HG03469 (cell line): ENCODE measurements at regions not wholly inside any gene's neighbourhood (a gene's known extent, or its start where the extent isn't known, plus 50 kb on each side); places are given as distances from the start of the nearest gene placed in this dataset.

Source experiments
- ATAC-seq: cut with Tn5 transposase; IDR thresholded peaks from one replicate; pipeline ENCODE4 v1.9.1; 2021; ENCODE audit warnings: mild to moderate bottlenecking, moderate library complexity, moderate number of reproducible peaks; ENCODE audit not compliant: unreplicated experiment

DNA sequence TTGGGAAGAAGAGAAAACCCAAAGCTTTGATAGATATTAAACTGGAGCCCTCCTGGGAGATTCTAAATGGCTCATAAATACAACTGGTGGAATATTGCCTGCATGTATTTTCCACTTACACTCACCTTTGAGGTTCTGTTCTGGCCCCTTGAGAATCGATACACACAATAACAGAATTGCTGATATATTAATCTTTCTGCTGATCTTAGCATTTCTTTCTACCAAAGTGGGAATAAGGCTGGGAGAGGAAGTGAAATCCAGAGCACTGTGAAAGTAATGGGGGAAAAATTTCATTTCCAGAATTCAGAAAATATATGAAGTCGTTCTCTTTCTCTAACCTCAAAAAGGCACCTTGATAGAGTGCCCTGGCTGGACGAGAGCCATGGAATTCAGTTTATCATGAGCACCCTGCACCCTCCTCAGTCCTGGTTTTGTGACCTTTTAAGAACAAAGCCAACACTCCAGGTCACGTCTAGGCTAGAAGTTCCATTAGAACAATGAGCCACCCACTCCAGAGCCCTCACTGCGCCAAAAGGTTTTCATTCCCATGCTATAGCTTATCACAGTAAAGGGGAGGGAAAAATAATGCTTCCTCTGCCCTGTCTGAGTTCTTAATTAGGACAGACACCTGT, 244.5 kb downstream of the CD83 start:
- ATAC-seq: no peak

DNA sequence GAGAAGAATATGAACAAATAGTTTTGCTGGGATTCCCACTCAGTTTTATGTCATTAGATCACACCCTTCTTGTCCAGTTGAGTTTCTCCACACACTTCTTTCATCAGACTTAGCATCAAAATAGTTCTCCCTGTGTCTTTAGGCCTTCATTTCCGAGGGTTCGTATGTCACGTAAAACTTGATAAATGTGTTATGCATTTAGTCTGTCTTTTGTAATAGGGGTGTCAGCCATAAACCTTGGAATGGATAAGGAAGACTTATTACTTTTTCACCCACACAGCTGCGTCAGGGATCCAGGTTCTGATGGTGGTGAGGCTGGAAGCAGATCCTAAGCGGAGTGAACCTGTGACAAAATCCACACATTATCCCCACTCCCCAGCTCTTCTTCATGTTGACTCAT, 246.8 kb downstream of the CD83 start:
- no peak for ATAC-seq

- no peak for ATAC-seq
Observed at GRCh38 chr6:14365393-14365792, 247.8 kb downstream of the CD83 start.

DNA sequence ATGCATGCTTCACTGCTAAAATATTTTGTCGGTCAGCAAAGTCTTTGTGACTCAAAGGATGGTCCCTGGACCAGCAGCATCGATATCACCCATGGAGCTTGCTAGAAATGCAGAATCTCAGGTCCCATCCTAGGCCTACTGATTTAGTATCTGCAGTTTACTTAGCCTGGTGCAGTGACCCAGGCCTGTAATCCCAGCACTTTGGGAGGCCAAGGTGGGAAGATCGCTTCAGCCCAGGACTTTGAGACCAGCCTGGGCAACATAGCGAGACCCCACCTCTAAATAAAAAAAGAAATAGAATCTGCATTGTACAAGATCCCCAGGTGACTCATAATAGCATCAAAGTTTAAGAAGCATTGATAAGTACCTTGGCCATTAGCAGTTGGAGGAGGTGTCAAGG, 248.7 kb downstream of the CD83 start:
- ATAC-seq: no peak

GRCh38 chr6:14366872-14367271, 249.3 kb downstream of the CD83 start:
- no peak for ATAC-seq

- no peak for ATAC-seq
Observed at GRCh38 chr6:14367296-14367695, 249.7 kb downstream of the CD83 start.

- ATAC-seq: no peak
Observed at GRCh38 chr6:14369717-14370116, 252.1 kb downstream of the CD83 start.

GRCh38 chr6:14371530-14371929, 254.0 kb downstream of the CD83 start:
- no peak for ATAC-seq

DNA sequence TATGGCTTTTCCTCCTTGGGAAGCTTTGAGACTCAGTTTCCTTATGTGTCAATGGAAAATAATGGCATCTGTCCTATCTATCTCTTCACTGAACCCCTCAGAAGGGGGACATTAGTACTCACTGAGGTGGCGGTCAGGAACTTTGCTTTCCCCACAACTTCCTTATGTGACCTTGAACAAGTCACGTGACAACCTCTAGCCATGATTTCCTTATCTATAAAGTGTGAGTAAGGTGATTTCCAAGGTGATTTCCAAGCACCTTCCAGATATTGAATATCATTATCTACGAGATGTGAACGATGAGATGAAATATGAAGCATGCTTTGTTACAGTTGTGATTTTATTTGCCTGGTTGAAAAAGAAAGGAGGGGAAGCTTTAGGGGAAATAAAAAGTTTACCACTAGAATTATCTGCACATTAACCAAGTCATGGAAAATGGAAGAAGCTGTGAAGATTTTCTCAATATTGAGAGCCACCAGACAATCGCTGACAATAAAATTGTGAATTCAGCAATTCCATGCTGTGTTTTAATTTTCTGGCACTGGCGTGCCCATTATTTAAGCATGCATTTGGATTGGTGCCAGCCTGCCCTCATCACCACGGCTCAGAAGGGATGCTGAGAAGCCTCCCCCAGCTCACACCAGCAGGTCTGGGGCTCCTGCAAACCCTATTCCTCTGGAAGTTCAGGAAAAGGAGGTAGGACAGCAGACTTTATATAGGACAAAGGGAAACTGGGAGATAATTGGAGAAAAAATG, 255.3 kb downstream of the CD83 start:
- ATAC-seq: no peak

- ATAC-seq: no peak
Observed at GRCh38 chr6:14373648-14374437, 256.3 kb downstream of the CD83 start.

DNA sequence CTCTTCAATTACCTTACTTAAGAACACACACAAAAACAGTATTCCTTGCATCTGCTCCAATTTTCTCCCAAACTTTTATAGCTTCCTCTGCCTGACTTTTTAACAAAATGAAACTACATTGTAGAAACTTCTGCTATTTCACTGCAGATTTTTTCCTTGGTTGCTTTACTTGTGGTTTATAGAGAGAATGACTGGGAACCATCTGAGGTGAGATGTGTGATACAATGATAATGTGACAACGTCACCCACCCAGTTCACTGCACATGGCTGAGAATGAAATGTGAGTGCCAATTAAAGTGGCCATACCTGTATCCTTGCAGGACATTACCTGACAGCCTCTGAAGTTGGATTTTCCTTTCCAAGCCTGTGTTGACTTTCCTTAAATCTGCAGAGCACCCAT, 258.4 kb downstream of the CD83 start:
- no peak for ATAC-seq

DNA sequence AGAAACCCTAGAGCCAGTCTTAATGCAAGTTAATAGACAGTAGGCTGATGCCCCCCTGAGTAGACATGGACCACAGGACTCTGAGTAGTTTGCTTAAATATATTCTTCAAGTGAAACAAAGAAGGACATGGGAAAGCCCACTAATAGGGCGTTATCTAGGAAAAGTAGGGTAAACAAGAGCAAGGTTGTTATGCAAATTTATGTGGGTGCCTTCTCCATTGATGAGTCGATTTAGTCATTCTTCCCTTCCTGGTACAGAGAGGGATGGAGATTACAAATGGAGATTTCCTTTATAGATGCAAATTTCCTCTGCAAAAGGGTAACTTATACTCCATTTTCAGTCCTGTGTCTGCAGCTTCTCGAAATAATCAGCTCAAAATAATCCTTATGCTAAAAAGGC, 262.0 kb downstream of the CD83 start:
- ATAC-seq: no peak

DNA sequence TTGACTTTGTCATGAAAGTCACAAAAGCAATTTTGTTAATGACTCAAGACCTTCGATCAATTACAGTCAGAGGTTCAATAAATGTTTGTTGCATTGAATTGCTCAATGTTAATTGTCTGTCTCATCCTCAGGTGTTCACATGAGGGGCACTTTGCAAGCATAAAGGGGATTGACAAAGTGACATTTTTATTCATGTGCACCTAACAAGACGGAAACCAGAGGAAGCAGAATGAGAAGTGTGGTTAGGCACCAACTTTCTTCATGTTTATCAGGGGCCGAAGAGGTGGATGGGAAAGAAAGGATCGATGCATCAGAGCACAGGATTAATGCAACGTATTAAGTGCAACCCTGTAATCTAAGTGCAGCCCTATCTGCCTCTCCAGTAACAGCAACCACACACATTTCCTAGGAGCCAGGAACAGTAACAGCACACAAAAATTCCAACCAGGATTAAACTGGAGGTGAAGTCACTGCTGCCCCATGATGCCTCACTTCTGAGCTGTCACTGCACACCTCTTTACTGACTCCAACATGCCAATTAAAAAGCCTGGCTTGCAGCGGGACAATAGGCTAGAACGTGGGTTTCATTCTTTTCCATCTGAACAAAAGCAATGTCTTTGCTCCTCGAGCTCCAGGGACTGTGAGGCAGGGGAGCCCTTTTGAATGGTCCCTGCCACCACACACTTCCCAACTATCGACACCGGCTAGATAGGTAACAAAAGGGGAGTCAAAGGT, 262.7 kb downstream of the CD83 start:
- ATAC-seq: no peak

DNA sequence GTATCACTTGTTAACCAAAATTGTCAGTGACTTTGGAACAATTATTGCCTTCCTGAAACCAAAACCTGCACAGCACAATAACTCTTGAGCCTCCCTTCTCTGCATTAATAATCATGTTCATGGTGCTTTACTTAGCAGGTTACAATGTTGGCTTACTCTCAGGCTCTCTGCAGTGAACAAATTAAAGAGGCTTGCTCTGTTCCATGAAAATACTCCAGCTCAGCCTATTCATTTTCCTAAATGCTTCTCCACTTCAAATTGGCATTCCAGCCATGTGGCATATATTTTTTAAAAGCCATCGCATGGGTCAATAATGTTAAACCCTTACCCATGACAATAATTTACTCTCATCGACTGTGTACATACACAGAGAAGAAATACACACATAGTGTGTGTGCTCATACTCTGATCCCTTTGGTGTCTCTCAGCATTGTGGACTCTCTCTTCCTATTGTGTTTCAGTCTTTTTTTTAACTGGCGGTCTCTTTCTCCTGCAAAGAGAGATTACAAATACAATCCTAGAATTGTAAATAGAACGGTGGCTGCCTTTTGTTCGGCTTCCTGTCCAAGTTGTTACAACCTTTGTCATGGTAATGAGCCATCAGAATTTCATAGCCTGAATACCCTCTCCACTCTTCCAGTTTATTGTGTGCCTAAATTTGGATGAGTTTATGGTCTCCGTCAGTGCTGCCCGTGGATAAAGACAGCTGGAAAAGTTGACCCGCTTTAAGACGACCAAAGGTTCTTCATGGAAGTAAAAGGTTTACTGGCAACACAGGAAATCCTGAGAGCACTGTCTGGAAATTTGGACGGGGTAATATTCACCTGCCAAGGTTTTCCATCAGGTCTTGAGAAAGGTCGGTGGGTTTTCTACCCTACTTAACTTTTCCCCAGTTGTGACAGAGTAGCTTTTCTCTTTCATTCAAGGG, 263.6 kb downstream of the CD83 start:
- no peak for ATAC-seq

- no peak for ATAC-seq
Observed at GRCh38 chr6:14381829-14382677, 264.5 kb downstream of the CD83 start.

- ATAC-seq: no peak
Observed at GRCh38 chr6:14382678-14383236, 265.2 kb downstream of the CD83 start.

- no peak for ATAC-seq
Observed at GRCh38 chr6:14383393-14384174, 266.0 kb downstream of the CD83 start.
